Hematopoietic multipotent progenitor cell treated with erythropoietin and hydrocortisone succinate and interleukin-3 and kit ligand, for 15 days (in vitro differentiated cells): ENCODE measurements at regions not wholly inside any gene's neighbourhood (a gene's known extent, or its start where the extent isn't known, plus 50 kb on each side); places are given as distances from the start of the nearest gene placed in this dataset.
A peak's percentile ranks its signal among the peaks of the same experiment; 100 is the strongest.
"Not testable (repeated sequence)": the region's sequence is repeated elsewhere in the genome, so short reads cannot be mapped to it uniquely, and the experiment has no call there.

Experiments
- DNase-seq: peaks from one replicate; pipeline ENCODE4 v3.0.0-alpha.2; 2015; ENCODE audit warnings: low spot score

DNA sequence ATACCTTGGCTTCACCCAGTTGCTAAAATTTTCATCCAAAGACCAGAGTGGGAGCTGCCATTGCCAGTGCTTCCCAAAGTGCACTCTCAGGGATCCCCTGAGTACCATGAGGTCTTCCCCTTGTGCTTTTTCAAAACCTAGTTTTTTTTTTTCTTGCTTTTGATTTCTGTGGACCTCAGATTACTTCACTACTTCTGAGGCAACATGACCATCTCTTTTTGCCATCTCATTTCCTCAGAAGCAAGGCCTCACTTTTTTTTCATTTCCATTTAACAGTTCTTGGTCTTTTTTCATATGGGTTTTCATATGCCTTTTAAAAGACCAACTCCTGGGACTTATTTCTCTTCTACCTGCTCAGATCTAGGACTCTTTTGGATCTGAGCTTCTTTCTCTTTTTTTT is 64.1 kb upstream of the MMS22L start:
- DNase-seq = no peak

DNA sequence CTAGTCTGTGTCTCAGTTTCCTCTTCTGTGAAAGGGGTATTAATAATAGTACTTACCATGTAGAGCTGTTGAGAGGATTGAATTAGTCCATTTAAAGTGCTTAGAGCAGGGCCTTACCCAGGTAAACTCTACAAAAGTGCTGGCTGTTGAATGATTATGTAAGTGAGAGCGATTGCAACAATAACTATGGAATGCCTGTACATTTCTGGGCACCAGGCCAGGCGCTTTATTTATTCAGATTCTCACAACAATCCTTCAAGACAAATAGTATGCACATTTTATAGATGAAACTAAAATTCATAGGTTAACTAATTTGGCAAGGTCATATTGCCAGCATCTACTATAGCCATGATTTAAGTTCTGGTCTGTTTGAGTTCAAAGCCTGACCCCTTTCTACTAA is 78.3 kb upstream of the MMS22L start:
- no peak for DNase-seq

GRCh38 chr6:97364327-97364726 is 81.3 kb upstream of the MMS22L start:
- DNase-seq = no peak

- DNase-seq = not testable (repeated sequence)
Measured at GRCh38 chr6:97382071-97382470, 99.1 kb upstream of the MMS22L start.

DNA sequence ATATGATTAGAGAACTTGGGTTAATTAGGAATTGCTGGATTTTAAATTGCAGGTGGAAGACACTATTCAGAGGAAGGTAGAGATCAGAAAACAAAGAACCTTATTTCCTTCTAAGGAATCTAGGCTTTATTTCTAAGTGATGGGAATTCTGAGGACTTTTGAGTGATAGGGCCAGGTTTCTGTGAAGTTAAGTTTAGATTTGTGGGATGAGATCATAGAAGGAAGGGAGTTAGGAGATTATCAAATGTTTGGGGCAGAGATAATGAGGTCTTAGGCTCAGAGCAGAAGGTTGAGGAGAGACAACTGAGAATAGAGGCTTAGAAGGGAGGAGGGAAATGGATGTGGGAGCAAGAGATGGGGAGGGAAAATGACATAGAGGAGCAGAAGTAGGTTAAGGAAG is 109.7 kb upstream of the MMS22L start:
- no peak for DNase-seq

DNA sequence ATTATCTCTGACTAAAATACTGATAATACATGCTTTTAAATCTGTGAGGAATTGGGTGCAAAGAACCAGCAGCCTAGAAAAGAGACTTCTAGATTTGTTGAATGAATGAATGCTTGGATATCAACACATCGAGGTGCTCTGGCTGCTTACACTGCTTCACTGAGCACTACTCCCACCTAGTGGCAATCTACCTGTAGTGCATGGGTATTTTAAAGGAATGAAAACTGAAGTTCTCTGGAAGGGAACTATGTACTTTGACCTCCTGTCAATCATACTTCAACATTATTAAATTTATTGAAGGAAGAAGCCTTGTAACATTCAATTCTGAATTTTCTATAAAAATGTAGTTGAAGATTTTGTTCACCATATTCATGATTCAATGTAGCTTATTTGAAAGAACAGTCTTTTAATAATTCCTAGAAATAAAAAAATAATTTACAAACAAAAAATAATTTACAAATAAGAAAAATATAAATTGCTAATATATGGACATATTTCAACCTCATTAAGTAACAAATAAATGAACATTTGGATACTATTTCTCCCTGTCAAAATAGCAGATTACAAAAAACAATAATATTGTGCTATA is 111.2 kb upstream of the MMS22L start:
- DNase-seq = peak; percentile 66

- no peak for DNase-seq
Measured at GRCh38 chr6:97396880-97397279, 113.9 kb upstream of the MMS22L start.

DNA sequence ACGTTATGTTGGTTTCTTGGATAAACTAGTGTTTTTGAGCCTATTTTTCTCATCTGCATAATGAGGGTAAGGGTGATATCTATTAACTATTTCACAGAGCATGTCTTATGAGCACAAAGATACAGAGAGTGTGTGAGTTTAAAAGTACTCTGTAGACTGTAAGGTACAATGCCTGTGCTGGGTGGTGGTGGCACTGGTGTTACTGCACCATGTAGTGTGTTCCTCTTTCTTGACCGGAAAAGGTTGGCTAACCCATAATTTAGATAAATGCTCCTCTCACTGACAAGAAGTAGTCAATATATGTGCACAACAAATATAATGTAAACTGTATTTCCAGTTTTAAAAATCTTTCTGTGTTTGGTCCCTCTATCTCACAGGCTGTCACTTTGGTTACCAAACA is 116.2 kb upstream of the MMS22L start:
- no peak for DNase-seq

DNA sequence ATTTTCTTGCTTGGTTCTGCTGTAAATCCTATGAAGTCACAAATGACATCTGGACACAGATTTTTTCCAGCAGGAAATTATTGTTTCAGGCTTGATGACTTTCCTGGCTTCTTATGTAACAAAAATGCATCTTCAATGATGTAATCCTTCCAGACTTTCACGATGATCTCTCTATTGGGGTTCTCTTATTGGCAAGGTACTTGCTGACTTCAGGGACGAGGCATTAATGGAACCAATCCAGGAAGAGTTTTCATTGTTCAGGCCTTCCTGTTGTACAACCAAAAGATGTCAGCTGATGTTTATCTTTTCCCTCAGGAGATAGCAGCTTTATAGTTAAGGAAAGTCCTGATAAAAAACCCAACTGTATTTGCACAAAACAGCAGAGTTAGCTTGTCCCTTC is 118.5 kb upstream of the MMS22L start:
- DNase-seq = no peak

DNA sequence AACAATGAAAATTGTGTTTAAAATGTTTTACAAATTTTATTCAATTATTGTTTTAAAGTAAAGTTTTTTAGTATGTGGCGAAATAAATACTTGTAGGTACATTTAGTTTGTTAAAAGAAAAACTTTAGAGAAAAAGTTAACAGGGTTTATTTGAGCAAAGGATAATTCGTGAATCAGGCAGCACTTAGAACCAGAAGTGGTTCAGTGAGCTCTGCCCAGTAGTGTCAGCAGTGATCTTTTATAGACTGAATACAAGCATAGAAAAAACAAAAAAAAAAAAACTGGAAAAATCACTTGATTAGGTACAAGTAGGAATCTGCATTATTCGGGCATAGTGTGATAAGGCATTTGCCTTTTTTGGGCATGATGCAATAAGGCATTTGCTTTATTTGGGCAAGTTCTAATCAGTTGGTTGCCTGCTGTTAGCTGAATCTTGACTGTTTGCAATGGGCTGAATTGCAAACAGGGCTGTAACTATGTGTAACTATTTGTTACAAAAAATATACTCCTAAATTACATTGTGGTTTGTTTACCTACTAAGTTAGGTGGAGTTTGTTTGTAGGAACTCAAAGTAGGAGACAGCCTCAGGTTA is 122.9 kb upstream of the MMS22L start:
- no peak for DNase-seq

DNA sequence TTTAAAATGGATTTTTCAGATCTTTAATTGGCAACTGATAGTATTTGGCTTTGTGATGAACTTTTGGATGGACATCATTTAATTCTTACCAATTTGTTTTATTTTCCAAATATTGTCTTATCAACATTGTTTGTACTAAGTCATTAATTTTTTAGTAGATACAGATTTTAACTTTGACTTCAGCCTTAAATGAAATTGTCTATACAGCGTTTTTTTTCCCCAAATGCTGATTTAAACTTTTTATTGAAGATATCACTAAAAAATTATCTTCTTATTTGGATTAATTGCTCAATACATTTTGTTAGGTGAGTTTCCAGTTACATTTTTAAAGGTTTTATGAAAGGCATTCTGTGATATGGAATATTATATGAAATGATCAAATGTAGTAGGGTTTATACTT is 123.6 kb upstream of the MMS22L start:
- DNase-seq = no peak

DNA sequence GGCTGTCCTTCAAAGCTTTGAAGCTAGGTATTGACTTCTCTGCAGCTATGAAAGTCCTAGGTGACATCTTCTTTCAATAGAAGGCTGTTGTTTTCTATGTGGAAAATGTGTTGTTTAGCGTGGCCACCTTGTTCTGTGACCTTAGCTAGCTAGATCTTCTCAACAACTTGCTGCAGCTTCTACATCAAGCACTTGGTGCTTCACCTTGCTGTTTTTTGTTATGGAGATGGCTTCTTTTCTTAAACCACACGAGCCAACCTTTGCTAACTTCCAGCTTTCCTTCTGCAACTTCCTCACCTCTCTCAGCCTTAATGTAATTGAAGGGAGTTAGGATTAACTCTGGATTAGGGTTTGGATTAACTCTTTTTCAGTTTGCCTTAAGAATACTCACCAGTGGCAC is 128.6 kb upstream of the MMS22L start:
- no peak for DNase-seq

GRCh38 chr6:97412511-97412910 is 129.5 kb upstream of the MMS22L start:
- no peak for DNase-seq

DNA sequence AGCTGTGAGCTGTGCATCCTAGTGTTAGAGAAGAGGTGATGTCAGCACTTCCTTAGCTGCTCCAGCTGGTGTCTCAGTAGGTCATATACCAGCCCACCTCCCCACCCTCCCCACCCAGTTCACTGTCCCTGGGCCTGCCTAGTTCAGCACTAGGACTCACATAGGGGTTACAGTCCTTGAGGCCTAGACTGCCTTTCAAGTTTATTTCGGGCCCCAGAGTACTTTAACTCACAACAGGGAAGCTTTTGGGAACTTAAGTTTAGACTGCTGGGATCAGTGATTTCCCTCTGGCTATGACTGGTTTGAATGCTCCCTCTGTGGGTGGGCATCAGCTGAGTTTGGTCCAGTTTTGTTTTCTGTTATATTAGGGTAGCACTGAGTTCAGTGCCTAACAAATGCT is 139.2 kb upstream of the MMS22L start:
- no peak for DNase-seq

GRCh38 chr6:97423190-97423589 is 140.2 kb upstream of the MMS22L start:
- DNase-seq = no peak

DNA sequence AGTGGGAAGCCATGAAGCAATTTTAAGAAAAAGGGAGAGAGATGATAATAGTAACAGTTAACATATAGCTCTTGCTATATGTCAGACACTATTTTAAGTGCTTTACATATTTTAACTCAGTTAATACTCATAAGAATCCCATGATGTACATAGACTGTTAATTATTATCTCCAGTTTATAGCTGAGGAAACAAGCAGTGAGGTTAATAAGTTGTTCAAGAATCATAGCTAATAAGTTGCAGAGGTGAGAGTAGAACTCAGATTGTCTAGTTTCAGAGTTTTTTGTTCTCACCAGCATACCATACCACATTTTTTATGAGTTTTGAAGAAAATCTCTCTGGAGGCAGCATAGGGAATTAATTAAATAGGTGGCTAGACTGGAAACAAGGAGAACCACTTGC is 144.6 kb upstream of the MMS22L start:
- DNase-seq = no peak

GRCh38 chr6:97437087-97437486 is 154.1 kb upstream of the MMS22L start:
- DNase-seq = peak; percentile 3

- DNase-seq = no peak
Measured at GRCh38 chr6:97438011-97438671, 155.1 kb upstream of the MMS22L start.

DNA sequence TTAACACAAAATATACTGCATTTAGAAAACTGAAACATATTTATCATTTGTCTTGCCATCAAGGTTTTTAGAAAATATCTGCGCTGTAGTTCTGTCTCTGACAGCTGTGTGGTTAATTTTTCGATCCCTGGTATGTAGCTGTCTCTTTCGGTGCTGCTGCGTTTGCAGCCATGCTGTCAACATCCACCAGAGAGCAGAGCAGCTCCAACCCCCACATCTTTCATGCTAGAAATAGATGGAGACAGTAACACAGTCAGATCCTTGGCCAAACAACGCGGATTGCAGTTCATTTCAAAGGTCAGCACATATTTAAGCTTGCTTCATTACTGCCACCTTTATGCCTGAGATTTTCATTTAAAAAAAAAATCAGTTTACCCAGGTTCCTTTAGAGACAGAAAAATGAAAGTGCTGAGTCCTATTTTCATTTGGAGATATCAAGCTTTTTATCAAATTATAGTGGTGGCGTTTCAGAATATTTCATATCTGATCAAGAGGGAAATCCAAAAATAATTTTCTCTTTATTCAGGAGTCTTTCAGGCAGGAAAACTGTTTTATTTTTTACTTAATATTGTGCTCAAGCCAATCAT is 157.7 kb upstream of the MMS22L start:
- DNase-seq = no peak

DNA sequence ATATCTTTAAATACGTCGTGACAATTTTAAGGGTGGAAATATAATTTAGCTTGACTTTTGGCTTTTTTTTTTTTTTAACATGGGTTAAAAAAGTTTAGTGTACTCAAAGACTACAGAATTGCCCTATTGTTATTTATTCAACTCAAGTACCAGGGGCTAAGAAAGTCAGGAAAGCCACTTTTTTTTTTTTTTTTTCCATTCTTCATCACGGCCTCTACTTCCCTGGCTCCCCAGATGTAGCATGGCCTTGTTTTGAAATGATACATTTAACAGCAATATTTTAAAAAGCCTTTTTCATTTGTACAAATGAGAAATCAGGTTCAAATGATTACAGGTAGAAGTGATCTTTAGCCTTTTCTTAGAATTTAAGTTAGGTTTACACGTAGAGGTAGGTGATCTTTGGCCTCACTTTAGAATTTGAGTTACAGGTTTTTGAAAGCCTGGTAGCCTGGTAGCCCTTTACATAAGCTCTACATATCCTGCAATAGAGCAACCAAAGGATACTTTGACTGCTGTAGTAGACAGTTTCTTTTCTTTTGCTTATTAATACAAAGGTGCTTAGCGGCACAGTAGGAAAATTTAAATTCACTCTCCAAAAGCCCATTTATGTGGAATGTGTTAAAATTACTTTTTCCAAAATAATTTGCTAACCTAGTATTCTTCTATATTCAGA is 160.5 kb upstream of the MMS22L start:
- no peak for DNase-seq

DNA sequence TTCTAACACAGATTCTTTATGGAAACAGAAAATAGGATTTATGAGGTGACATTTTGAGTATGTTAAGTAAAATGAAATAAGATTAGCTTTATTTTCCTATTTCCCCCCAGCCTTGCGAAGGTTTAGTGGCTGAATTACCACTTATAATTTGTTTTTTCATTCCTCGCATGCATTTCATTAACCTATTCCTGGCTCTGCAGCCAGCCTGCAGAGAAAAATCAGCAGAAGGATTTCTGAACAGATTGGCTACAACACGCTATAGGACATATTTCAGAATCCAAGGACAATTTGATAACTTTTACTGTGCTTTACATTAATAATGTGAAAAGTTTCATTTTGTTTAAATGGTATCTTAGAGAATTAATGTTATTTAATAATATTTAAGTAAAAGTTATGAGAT is 162.4 kb upstream of the MMS22L start:
- DNase-seq = no peak

GRCh38 chr6:97449444-97449966 is 166.5 kb upstream of the MMS22L start:
- no peak for DNase-seq

GRCh38 chr6:97450087-97450486 is 167.1 kb upstream of the MMS22L start:
- no peak for DNase-seq
